Effector CD4-positive, alpha-beta T cell (primary cell): ENCODE measurements at regions not wholly inside any gene's neighbourhood (a gene's known extent, or its start where the extent isn't known, plus 50 kb on each side); places are given as distances from the start of the nearest gene placed in this dataset.
"Not testable (repeated sequence)": the region's sequence is repeated elsewhere in the genome, so short reads cannot be mapped to it uniquely, and the experiment has no call there.

ENCODE experiments used
- DNase-seq: peaks from one replicate; pipeline ENCODE4 v3.0.0-alpha.2; 2020

- DNase-seq, result no peak
These were observed 65.5 kb downstream of the VCX2 start for GRCh38 chrX:8105531-8105930.

GRCh38 chrX:8103655-8104054 is 67.4 kb downstream of the VCX2 start:
- no peak for DNase-seq

GRCh38 chrX:8091510-8091909 is 79.6 kb downstream of the VCX2 start:
- DNase-seq, result no peak

GRCh38 chrX:8090906-8091305 is 80.2 kb downstream of the VCX2 start:
- no peak for DNase-seq

GRCh38 chrX:8090482-8090881 is 80.6 kb downstream of the VCX2 start:
- DNase-seq, result no peak

GRCh38 chrX:8089141-8089540 is 81.9 kb downstream of the VCX2 start:
- no peak for DNase-seq

GRCh38 chrX:8084006-8084405 is 87.1 kb downstream of the VCX2 start:
- DNase-seq, result no peak

- DNase-seq, result no peak
These were observed 87.8 kb downstream of the VCX2 start for GRCh38 chrX:8083286-8083685.

- DNase-seq, result no peak
These were observed 95.4 kb downstream of the VCX2 start for GRCh38 chrX:8075636-8076035.

- DNase-seq, result no peak
These were observed 103.2 kb downstream of the VCX2 start for GRCh38 chrX:8067754-8068462.

GRCh38 chrX:8052909-8053308 is 118.2 kb downstream of the VCX2 start:
- DNase-seq, result no peak

- DNase-seq, result no peak
These were observed 121.2 kb downstream of the VCX2 start for GRCh38 chrX:8049827-8050226.

GRCh38 chrX:8048466-8048865 is 121.3 kb upstream of the PNPLA4 start:
- no peak for DNase-seq

- no peak for DNase-seq
These were observed 117.7 kb upstream of the PNPLA4 start for GRCh38 chrX:8044947-8045346.

GRCh38 chrX:8043546-8043945 is 116.3 kb upstream of the PNPLA4 start:
- DNase-seq, result no peak

GRCh38 chrX:8043121-8043520 is 115.9 kb upstream of the PNPLA4 start:
- DNase-seq, result no peak

GRCh38 chrX:8042304-8042703 is 115.1 kb upstream of the PNPLA4 start:
- no peak for DNase-seq

- DNase-seq, result not testable (repeated sequence)
These were observed 112.5 kb upstream of the PNPLA4 start for GRCh38 chrX:8039711-8040110.

- DNase-seq, result no peak
These were observed 110.6 kb upstream of the PNPLA4 start for GRCh38 chrX:8037593-8038348.

GRCh38 chrX:8036914-8037313 is 109.7 kb upstream of the PNPLA4 start:
- DNase-seq, result no peak

- no peak for DNase-seq
These were observed 106.8 kb upstream of the PNPLA4 start for GRCh38 chrX:8034058-8034457.

GRCh38 chrX:8033175-8033574 is 106.0 kb upstream of the PNPLA4 start:
- DNase-seq, result no peak

GRCh38 chrX:8030361-8030760 is 103.1 kb upstream of the PNPLA4 start:
- DNase-seq, result no peak

GRCh38 chrX:8027827-8028226 is 100.6 kb upstream of the PNPLA4 start:
- no peak for DNase-seq

- no peak for DNase-seq
These were observed 98.5 kb upstream of the PNPLA4 start for GRCh38 chrX:8025705-8026104.
